ENCODE measurements at regions not wholly inside any gene's neighbourhood (a gene's known extent, or its start where the extent isn't known, plus 50 kb on each side); places are given as distances from the start of the nearest gene placed in this dataset.

GRCh38 chr6:6479785-6480184, 108.7 kb upstream of the LY86 start:
- peaks cover 5% of the 10 kb centered on the region for H3K4me1 Mint-ChIP-seq (ENCODE audit: unreplicated experiment)
- no peaks in the 10 kb centered on the region for H3K36me3 Mint-ChIP-seq (ENCODE audit: low read depth, unreplicated experiment)
- H3K27me3 Mint-ChIP-seq (ENCODE audit: unreplicated experiment) = peaks cover 1% of the 10 kb centered on the region
- no peak for DNase-seq (ENCODE audit: low spot score)
- no peak overlapping the region for H3K27ac Mint-ChIP-seq (ENCODE audit: unreplicated experiment)
- no peak overlapping the region for H3K4me3 Mint-ChIP-seq (ENCODE audit: unreplicated experiment)
- TF ChIP-seq, protein P1, sequence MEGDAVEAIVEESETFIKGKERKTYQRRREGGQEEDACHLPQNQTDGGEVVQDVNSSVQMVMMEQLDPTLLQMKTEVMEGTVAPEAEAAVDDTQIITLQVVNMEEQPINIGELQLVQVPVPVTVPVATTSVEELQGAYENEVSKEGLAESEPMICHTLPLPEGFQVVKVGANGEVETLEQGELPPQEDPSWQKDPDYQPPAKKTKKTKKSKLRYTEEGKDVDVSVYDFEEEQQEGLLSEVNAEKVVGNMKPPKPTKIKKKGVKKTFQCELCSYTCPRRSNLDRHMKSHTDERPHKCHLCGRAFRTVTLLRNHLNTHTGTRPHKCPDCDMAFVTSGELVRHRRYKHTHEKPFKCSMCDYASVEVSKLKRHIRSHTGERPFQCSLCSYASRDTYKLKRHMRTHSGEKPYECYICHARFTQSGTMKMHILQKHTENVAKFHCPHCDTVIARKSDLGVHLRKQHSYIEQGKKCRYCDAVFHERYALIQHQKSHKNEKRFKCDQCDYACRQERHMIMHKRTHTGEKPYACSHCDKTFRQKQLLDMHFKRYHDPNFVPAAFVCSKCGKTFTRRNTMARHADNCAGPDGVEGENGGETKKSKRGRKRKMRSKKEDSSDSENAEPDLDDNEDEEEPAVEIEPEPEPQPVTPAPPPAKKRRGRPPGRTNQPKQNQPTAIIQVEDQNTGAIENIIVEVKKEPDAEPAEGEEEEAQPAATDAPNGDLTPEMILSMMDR (IDR thresholded peaks at IDR 0.05; ENCODE audit: unreplicated experiment) = no peak
- H3K9me3 Mint-ChIP-seq (ENCODE audit: unreplicated experiment) = no peaks in the 10 kb centered on the region

DNA sequence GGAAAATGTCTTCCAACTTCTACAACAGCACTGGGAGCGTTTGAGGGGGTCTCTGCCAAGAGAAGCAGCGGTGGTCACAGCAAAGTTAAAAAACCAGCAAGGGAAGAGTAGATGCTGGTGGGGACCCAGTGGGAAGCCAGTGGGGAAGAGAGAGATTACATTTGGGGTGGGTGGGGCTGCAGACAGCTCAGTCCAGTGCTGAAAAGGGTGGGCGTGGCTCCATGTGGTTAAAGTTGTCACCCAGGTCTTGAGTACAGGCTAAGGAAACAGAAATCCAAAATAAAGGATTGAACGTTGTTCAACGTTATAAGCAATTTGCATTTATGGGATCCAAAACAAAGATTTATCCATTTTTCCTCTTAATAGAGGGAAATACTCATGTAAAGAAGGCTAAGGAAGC, 106.3 kb upstream of the LY86 start:
- H3K27ac Mint-ChIP-seq (ENCODE audit: unreplicated experiment) = no peak overlapping the region
- no peaks in the 10 kb centered on the region for H3K9me3 Mint-ChIP-seq (ENCODE audit: unreplicated experiment)
- DNase-seq (ENCODE audit: low spot score) = no peak
- H3K4me1 Mint-ChIP-seq (ENCODE audit: unreplicated experiment) = peaks cover 4% of the 10 kb centered on the region
- TF ChIP-seq, protein P1 (IDR thresholded peaks at IDR 0.05; ENCODE audit: unreplicated experiment) = no peak
- H3K27me3 Mint-ChIP-seq (ENCODE audit: unreplicated experiment) = peaks cover 1% of the 10 kb centered on the region
- H3K4me3 Mint-ChIP-seq (ENCODE audit: unreplicated experiment) = no peak overlapping the region
- H3K36me3 Mint-ChIP-seq (ENCODE audit: low read depth, unreplicated experiment) = no peaks in the 10 kb centered on the region

DNA sequence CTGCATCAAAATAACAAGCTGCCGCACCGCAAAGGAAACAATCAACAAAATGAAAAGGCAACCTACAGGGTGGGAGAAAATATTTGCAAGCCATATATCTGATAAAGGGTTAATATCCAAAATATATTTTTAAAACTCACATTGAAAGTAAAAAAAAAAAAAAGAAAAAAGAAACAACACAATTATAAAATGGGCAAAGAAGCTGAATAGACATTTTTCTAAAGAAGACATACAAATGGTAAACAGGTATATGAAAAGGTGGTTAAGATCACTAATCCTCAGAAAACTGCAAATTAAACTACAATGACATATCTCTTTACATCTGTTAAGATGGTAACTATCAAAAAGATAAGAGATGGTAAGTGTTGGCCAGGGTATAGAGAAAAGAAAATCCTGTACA, 105.4 kb upstream of the LY86 start:
- peaks cover 1% of the 10 kb centered on the region for H3K27me3 Mint-ChIP-seq (ENCODE audit: unreplicated experiment)
- H3K4me1 Mint-ChIP-seq (ENCODE audit: unreplicated experiment) = no peaks in the 10 kb centered on the region
- no peak for DNase-seq (ENCODE audit: low spot score)
- no peak overlapping the region for H3K27ac Mint-ChIP-seq (ENCODE audit: unreplicated experiment)
- no peaks in the 10 kb centered on the region for H3K36me3 Mint-ChIP-seq (ENCODE audit: low read depth, unreplicated experiment)
- H3K9me3 Mint-ChIP-seq (ENCODE audit: unreplicated experiment) = no peaks in the 10 kb centered on the region
- TF ChIP-seq, protein P1 (IDR thresholded peaks at IDR 0.05; ENCODE audit: unreplicated experiment) = no peak
- H3K4me3 Mint-ChIP-seq (ENCODE audit: unreplicated experiment) = no peak overlapping the region

- no peak for DNase-seq (ENCODE audit: low spot score)
- H3K9me3 Mint-ChIP-seq (ENCODE audit: unreplicated experiment) = no peaks in the 10 kb centered on the region
- H3K4me3 Mint-ChIP-seq (ENCODE audit: unreplicated experiment) = no peak overlapping the region
- no peak overlapping the region for H3K27ac Mint-ChIP-seq (ENCODE audit: unreplicated experiment)
- TF ChIP-seq, protein P1 (IDR thresholded peaks at IDR 0.05; ENCODE audit: unreplicated experiment) = no peak
- no peaks in the 10 kb centered on the region for H3K36me3 Mint-ChIP-seq (ENCODE audit: low read depth, unreplicated experiment)
- H3K27me3 Mint-ChIP-seq (ENCODE audit: unreplicated experiment) = peaks cover 1% of the 10 kb centered on the region
- no peaks in the 10 kb centered on the region for H3K4me1 Mint-ChIP-seq (ENCODE audit: unreplicated experiment)
Observed at GRCh38 chr6:6483733-6484132, 104.8 kb upstream of the LY86 start.

DNA sequence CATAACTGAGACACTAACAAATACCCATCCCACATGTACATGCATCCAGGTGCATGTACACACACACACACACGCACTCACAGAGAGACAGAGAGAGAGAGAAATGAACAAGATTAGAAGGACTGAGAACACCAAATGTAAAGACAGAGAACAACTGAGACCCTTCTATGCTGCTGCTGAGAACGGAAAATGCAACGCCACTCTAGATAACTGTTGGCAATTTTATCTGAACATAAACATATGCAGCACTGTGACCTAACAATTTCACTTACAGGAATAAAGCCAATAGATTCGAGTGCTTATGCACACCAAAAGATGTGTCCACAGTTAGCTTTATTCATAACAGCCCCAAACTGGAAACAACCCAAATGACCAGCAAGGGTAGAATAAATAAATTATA, 103.8 kb upstream of the LY86 start:
- DNase-seq (ENCODE audit: low spot score) = no peak
- no peak overlapping the region for H3K27ac Mint-ChIP-seq (ENCODE audit: unreplicated experiment)
- H3K36me3 Mint-ChIP-seq (ENCODE audit: low read depth, unreplicated experiment) = no peaks in the 10 kb centered on the region
- H3K27me3 Mint-ChIP-seq (ENCODE audit: unreplicated experiment) = no peaks in the 10 kb centered on the region
- H3K9me3 Mint-ChIP-seq (ENCODE audit: unreplicated experiment) = no peaks in the 10 kb centered on the region
- no peaks in the 10 kb centered on the region for H3K4me1 Mint-ChIP-seq (ENCODE audit: unreplicated experiment)
- no peak overlapping the region for H3K4me3 Mint-ChIP-seq (ENCODE audit: unreplicated experiment)
- TF ChIP-seq, protein P1 (IDR thresholded peaks at IDR 0.05; ENCODE audit: unreplicated experiment) = no peak

Data from endothelial cell (in vitro differentiated cells).